ENCODE measurements at regions not wholly inside any gene's neighbourhood (a gene's known extent, or its start where the extent isn't known, plus 50 kb on each side); places are given as distances from the start of the nearest gene placed in this dataset.

DNA sequence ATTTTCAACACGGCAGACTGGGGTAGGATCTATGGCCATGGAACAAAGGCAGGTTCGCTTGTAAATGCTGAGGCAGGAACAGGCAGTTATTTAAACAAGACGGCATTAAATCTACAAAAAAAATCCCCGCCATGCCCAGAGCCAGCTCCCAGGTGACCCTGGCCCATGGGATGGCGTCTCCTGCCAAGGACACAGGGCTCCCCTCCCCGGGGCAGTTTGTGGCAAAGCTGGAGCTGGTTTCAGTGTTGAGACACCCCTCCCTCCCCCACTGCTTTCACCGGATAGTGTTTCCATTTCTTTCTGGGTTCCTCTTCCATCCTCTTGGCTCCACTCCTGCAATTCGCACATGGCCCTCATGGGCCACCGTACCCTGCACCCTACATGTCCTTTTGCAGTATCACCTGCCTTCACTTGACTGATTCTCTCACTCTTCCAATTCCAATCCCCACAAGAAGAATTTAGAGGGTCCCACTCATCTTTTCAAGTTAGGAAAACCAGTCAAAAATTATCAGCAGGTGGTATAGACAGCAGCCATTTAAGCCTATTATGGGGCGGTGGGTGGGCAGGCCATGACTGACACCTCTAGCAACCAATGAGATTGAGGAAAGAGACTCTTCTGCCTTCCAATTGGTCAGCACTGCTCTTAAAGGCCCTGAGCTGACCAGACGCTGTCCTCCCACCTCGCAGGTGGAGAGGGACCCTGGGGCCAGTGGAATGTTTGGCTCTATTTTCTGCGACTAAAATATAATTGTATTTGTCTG is 52.0 kb downstream of the OLIG1 start:
- no peak overlapping the region for H3K27ac Mint-ChIP-seq

DNA sequence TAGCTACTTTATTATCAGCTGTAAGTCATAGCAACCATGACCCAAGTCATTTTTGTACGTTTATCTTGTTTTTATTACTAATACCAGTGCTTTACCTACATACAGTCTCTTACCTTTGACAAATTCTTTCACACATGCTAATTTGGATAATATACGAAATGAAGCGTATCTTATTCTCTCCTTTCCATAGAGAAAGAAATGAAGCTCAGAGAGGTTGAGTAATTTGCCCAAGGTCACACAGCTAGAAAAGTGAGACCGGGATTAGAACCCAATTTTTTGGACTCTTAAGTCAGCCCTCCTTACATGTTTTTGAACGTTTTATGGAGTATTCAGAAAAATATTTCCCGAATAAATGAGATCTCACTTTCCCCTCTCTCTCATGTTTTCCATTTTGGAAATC is 52.6 kb downstream of the OLIG1 start:
- peaks cover 20% of the 10 kb centered on the region for H3K27me3 Mint-ChIP-seq (ENCODE audit: low read depth)

More for the DNA sequence above, 52.0 kb downstream of the OLIG1 start:
- H3K4me3 Mint-ChIP-seq = no peak overlapping the region
- H3K27me3 Mint-ChIP-seq (ENCODE audit: low read depth) = peaks cover 20% of the 10 kb centered on the region
- H3K9me3 Mint-ChIP-seq = no peaks in the 10 kb centered on the region
- peaks cover under 1% of the 10 kb centered on the region for H3K4me1 Mint-ChIP-seq (ENCODE audit: low read depth)
- no peak for DNase-seq (ENCODE audit: low spot score)
- H3K36me3 Mint-ChIP-seq (ENCODE audit: low read depth) = no peaks in the 10 kb centered on the region

DNA sequence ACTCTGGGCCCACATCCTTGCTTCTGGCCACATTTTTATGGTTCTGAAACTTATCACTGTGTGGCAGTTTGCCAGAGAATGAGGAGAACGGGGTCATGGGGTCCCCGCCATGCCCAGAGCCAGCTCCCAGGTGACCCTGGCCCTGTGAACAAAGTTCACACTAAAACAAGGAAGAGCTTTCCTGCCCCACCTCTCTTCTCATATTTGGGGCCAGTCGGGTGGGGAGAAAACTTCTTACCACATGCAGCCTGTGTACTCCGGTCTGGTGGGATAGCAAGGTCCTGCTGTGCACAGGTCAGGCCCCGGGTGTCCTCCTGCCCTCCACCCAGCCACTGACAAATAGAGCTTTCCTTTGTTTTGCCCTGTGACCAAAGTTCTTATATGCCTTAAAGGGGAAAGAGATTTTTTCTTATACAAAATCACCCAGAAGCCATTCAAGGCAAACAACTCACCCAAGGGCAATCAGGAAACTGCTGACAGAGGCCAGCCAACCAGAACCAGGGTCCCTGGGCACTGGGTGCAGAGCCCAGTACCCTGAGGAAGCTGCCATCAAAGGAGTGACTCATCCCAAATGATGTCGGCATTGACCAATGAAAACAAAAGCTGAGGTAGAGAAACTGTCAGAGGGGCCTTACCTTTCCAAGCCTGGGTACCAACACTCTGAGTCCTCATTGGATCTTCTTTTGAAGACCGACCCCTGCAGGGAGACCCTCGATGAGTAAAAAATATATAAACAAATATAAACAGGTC is 53.6 kb downstream of the OLIG1 start:
- Mint-ChIP-seq H3K27ac (no peak overlapping the region), H3K4me1 (ENCODE audit: low read depth) (peaks cover 5% of the 10 kb centered on the region), H3K36me3 (ENCODE audit: low read depth) (no peaks in the 10 kb centered on the region), H3K4me3 (no peak overlapping the region), H3K9me3 (no peaks in the 10 kb centered on the region), H3K27me3 (ENCODE audit: low read depth) (peaks cover 24% of the 10 kb centered on the region)
- DNase-seq (ENCODE audit: low spot score) = no peak

More for the DNA sequence above, 52.6 kb downstream of the OLIG1 start:
- Mint-ChIP-seq H3K9me3 (no peaks in the 10 kb centered on the region), H3K27ac (no peak overlapping the region), H3K4me1 (ENCODE audit: low read depth) (peaks cover 4% of the 10 kb centered on the region), H3K36me3 (ENCODE audit: low read depth) (no peaks in the 10 kb centered on the region), H3K4me3 (no peak overlapping the region)
- no peak for DNase-seq (ENCODE audit: low spot score)

DNA sequence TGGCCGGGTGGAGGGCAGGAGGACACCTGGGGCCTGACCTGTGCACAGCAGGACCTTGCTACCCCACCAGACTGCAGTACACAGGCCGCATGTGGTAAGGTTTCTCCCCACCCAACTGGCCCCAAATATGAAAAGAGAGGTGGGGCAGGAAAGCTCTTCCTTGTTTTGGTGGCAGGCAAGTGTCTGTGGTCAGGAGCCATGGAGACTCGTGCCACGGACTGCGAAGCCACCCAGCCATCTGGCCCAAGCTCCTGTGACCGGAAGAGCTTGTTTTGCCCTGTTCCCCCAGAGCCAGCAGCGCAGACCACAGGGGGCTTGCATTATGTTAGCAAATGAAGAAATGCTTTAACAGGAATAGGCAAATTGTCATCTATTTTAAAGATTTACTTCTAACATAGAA is 54.9 kb downstream of the OLIG1 start:
- H3K27me3 Mint-ChIP-seq (ENCODE audit: low read depth) = peaks cover 27% of the 10 kb centered on the region
- no peak overlapping the region for H3K27ac Mint-ChIP-seq
- no peaks in the 10 kb centered on the region for H3K9me3 Mint-ChIP-seq
- H3K4me1 Mint-ChIP-seq (ENCODE audit: low read depth) = peaks cover 5% of the 10 kb centered on the region
- H3K36me3 Mint-ChIP-seq (ENCODE audit: low read depth) = no peaks in the 10 kb centered on the region
- DNase-seq (ENCODE audit: low spot score) = no peak
- no peak overlapping the region for H3K4me3 Mint-ChIP-seq

DNA sequence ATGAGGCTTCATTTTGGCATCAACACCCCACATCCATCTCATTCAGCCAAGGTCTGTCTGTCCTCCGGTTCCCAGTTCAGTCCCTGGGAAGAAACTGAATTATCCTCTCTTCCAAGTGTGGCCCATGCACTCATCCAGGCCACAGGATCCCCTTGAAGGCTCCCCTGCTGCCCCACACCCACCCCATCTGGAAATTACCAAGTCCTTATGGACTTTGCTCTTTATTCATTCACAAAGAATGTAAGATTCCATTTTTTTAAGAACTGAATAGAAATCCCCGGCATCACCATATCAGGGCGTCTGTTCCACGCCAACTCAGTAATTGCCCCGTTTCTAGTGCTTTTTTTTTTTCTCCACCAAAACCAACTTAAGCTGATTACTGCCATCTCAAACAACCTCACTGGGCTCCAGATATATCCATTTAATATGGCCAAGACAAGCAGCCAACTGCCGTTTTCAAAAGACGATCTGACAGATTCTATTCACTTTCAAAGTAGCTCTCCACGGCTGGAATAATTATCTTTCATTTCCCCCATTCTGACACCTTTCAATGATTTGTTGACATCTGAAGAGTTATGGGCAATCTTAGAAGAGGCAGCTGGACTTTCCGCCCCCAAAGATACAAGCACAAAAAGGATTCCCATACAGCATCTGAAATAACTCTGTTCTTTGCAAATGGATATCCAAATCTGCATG is 55.9 kb downstream of the OLIG1 start:
- Mint-ChIP-seq H3K4me3 (no peak overlapping the region), H3K4me1 (ENCODE audit: low read depth) (peaks cover 5% of the 10 kb centered on the region), H3K27me3 (ENCODE audit: low read depth) (peaks cover 27% of the 10 kb centered on the region), H3K36me3 (ENCODE audit: low read depth) (no peaks in the 10 kb centered on the region), H3K27ac (no peak overlapping the region), H3K9me3 (no peaks in the 10 kb centered on the region)
- no peak for DNase-seq (ENCODE audit: low spot score)

DNA sequence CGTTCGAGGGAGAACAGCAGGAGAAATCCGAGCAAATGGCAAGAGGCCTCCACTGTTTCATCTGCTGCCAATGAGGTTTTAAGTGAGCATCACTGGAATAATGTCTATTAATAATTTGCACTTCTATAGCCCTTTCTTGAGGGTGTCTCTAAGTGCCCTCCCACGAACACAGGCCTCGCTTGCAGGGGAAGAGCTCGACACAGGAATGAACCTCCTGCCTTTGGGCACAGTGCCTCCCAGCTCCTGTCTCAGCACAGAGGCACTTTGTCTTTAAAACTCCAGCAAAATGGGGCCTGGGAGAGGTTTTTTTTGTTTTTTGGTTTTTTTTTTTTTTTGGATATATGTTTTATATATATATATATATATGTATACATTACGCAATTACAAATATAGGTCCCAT is 56.6 kb downstream of the OLIG1 start:
- no peak overlapping the region for H3K27ac Mint-ChIP-seq
- no peaks in the 10 kb centered on the region for H3K9me3 Mint-ChIP-seq
- no peak for DNase-seq (ENCODE audit: low spot score)
- H3K4me1 Mint-ChIP-seq (ENCODE audit: low read depth) = peaks cover 5% of the 10 kb centered on the region
- H3K4me3 Mint-ChIP-seq = no peak overlapping the region
- peaks cover 27% of the 10 kb centered on the region for H3K27me3 Mint-ChIP-seq (ENCODE audit: low read depth)
- H3K36me3 Mint-ChIP-seq (ENCODE audit: low read depth) = no peaks in the 10 kb centered on the region

DNA sequence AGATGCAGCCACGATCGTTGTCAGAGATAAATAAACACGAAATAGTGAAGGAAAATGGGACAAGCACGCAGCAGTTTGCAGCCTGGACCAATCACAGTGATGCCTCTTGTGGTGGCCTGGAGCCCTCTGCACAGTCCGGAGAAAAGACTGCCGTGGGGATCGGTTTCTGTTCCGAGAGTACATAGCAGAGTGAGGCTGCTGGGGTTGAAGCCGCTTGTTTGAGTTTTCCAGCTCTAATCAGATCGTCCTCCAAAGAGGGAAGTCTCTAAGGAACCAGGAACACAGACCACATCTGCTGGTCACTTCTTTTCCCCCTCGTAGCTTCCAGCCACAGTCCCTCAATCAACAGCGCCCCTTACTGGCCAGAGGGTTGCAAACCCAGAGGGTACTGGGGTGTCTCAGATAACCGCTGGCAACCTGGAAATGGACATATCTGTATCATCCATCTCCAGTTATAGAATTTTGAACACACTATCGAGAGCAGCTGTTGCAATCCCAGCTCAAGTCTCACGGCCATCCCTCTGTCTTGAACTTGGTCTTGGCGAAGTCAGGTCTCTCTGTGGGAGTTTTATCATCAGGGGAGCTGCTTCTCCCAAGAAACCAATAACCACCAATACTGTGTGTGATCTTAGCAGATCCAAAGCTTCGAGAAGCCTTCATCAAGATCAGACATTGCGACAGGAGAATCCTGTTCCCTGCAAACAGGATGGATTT is 57.4 kb downstream of the OLIG1 start:
- no peak overlapping the region for H3K27ac Mint-ChIP-seq
- peaks cover 30% of the 10 kb centered on the region for H3K27me3 Mint-ChIP-seq (ENCODE audit: low read depth)
- no peaks in the 10 kb centered on the region for H3K9me3 Mint-ChIP-seq
- peaks cover 5% of the 10 kb centered on the region for H3K4me1 Mint-ChIP-seq (ENCODE audit: low read depth)
- no peaks in the 10 kb centered on the region for H3K36me3 Mint-ChIP-seq (ENCODE audit: low read depth)
- peak overlapping the region; percentile 51 for H3K4me3 Mint-ChIP-seq
- DNase-seq (ENCODE audit: low spot score) = peak; percentile 36

DNA sequence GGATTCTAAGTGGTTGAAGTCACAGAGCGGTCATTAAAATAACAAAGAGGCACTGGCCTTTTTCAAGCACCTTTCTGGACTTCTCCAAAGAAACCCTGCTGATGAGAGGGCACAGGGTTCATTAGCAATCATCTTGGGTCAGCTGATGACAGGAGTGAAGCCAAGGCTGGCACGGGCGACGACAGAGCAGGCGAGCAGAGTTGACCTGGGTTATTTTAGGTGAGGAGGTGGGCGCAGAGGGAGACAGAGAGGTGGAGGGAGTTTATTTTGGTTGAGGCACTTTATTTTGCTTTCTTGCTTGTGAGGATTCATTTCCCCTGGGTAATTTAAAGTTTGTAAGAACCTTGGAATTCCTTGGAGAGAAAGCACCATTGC is 57.9 kb downstream of the OLIG1 start:
- Mint-ChIP-seq H3K36me3 (ENCODE audit: low read depth) (no peaks in the 10 kb centered on the region), H3K4me1 (ENCODE audit: low read depth) (peaks cover 5% of the 10 kb centered on the region), H3K27me3 (ENCODE audit: low read depth) (peaks cover 30% of the 10 kb centered on the region), H3K9me3 (no peaks in the 10 kb centered on the region), H3K4me3 (no peak overlapping the region), H3K27ac (no peak overlapping the region)
- DNase-seq (ENCODE audit: low spot score) = no peak

DNA sequence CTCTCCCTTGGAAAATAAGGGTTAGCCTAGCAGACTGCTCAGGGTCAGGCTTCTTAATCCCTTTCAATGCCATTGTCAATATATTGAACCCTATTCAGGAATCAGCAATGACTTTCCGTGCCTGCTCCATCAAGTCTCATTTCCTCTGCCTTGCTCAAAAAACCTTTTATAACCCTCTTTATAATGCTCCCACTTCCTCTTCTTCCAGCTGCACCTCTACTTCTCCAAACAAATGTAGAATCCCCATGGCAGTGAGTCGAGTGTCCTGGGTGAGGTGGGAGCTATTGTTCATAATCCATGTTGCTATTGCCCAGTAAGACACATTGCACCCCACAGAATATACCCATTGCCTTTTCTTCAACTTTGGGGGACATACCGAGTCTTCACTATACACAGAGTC is 58.6 kb downstream of the OLIG1 start:
- no peaks in the 10 kb centered on the region for H3K9me3 Mint-ChIP-seq
- H3K27me3 Mint-ChIP-seq (ENCODE audit: low read depth) = peaks cover 32% of the 10 kb centered on the region
- peak overlapping the region; percentile 11 for H3K27ac Mint-ChIP-seq
- H3K36me3 Mint-ChIP-seq (ENCODE audit: low read depth) = no peaks in the 10 kb centered on the region
- H3K4me1 Mint-ChIP-seq (ENCODE audit: low read depth) = peaks cover 5% of the 10 kb centered on the region
- no peak overlapping the region for H3K4me3 Mint-ChIP-seq
- no peak for DNase-seq (ENCODE audit: low spot score)

DNA sequence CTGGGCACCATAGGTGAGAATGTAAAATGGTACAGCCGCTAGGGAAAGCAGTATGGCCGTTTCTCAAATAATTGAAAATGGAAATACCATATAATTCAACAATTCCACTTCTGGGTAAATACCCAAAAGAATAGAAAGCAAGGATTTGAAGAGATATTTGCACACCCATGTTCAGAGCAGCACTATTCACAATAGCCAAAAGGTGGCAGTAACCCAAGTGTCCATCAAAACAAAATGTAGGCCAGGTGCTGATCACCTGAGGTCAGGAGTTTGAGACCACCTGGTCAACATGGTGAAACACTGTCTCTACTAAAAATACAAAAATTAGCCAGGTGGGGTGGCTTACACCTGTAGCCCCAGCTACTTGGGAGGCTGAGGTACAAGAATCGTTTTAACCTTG is 62.1 kb downstream of the OLIG1 start:
- Mint-ChIP-seq H3K4me3 (no peak overlapping the region), H3K27me3 (ENCODE audit: low read depth) (peaks cover 30% of the 10 kb centered on the region), H3K4me1 (ENCODE audit: low read depth) (peaks cover 4% of the 10 kb centered on the region), H3K27ac (no peak overlapping the region), H3K9me3 (no peaks in the 10 kb centered on the region), H3K36me3 (ENCODE audit: low read depth) (no peaks in the 10 kb centered on the region)
- DNase-seq (ENCODE audit: low spot score) = no peak

DNA sequence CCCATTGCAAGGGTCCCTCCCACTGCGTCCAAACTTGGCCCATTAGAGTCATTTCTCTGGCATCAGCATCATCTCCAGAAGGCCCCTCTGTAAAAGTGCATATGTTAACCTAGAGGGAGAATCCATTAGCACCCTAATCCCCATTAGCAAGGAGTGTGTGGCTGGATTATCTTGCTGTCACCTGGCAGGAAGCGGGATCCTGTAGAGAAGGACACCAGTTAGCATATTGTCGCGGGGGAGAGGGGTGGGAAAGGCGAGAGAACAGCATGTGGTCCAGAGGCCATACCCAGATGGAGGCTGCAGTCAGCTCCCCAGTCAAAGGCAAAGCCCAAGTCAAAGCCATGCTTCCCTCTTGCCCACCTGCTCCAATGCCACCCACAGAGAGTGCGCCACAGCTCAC is 64.0 kb downstream of the OLIG1 start:
- H3K4me3 Mint-ChIP-seq = no peak overlapping the region
- H3K4me1 Mint-ChIP-seq (ENCODE audit: low read depth) = no peaks in the 10 kb centered on the region
- peaks cover 16% of the 10 kb centered on the region for H3K27me3 Mint-ChIP-seq (ENCODE audit: low read depth)
- no peaks in the 10 kb centered on the region for H3K36me3 Mint-ChIP-seq (ENCODE audit: low read depth)
- no peak for DNase-seq (ENCODE audit: low spot score)
- no peak overlapping the region for H3K27ac Mint-ChIP-seq
- H3K9me3 Mint-ChIP-seq = no peaks in the 10 kb centered on the region

DNA sequence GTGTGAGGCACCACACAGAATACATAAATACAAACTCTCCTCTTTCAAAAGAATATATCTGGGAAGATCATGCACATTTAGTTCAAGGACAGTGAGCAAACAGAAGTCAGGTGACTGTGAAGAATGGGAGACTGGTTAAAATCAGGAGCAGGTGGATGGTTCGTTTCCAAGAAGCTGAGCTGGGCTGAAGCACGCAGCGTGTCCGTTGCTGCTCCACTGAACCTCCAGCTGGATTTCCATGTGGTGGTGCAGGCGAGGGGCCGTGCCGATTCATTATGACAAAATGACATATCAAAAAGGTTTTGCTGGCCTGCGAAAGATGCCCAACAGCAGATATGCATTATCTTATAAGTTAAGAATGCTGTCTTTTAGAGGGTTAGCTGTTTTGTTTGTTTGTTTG is 66.0 kb downstream of the OLIG1 start:
- Mint-ChIP-seq H3K4me1 (ENCODE audit: low read depth) (no peaks in the 10 kb centered on the region), H3K36me3 (ENCODE audit: low read depth) (no peaks in the 10 kb centered on the region), H3K9me3 (no peaks in the 10 kb centered on the region), H3K27me3 (ENCODE audit: low read depth) (peaks cover 14% of the 10 kb centered on the region), H3K4me3 (no peak overlapping the region), H3K27ac (no peak overlapping the region)
- no peak for DNase-seq (ENCODE audit: low spot score)

DNA sequence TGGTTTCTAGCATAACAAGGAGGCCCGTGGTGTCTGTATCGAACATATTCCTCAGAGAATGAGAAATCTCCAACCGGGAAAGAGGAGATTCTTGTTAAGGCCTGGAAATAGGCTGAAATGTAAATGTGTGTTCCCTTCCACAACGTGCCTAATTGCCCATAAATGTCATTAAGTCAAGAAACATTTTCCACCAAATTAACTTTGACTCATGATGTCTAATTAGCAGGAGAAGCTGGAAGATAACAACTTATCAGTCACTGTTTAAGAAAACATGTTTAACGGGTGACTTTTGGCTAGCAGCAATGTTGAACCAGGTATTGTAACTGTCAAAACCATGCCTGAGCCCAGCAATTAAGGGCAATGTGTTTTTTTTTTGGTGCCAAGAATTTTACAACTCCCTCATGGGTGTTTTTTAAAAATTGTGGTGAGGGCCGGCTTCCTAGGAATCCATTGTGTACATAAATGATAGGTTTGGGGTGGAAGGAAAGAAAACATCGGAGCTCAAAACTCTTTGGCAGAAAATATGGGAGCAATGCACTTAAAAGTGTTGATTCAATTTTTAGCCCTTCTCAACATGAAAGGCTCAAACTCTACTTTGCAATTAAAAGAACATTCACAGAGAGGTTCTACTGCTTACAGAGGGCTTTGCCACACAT is 67.0 kb downstream of the OLIG1 start:
- DNase-seq (ENCODE audit: low spot score) = no peak
- peaks cover 9% of the 10 kb centered on the region for H3K27me3 Mint-ChIP-seq (ENCODE audit: low read depth)
- H3K9me3 Mint-ChIP-seq = no peaks in the 10 kb centered on the region
- H3K27ac Mint-ChIP-seq = no peak overlapping the region
- H3K4me1 Mint-ChIP-seq (ENCODE audit: low read depth) = no peaks in the 10 kb centered on the region
- H3K36me3 Mint-ChIP-seq (ENCODE audit: low read depth) = no peaks in the 10 kb centered on the region
- H3K4me3 Mint-ChIP-seq = no peak overlapping the region
